ENCODE measurements at regions not wholly inside any gene's neighbourhood (a gene's known extent, or its start where the extent isn't known, plus 50 kb on each side); places are given as distances from the start of the nearest gene placed in this dataset.
"Not testable (repeated sequence)": the region's sequence is repeated elsewhere in the genome, so short reads cannot be mapped to it uniquely, and the experiment has no call there.

DNA sequence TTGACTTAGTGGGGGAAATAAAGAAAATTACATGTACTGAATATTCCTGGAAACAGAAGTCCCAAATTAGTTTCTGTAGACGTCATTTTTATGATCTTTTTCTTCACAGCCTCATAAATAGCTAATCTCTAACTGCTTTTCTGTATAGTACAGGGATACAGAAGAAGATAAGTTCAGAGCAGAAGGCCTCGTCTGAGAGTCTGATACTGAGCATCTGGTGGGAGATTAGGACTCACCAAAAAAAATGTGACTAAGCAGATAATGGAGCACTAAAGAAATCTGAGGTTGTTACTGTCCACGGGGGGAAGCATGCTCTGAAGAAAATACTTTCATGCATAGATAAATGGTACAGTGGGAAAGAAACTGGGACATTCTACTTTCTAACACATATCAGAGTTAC lies 115.3 kb upstream of the TRPC5 start:
- H3K9me3 ChIP-seq (ENCODE audit: control insufficient read depth, insufficient read depth, low read length), result no peaks in the 10 kb centered on the region
- CTCF ChIA-PET, result no interaction called here
- POLR2A ChIA-PET, result no interaction called here
- TF ChIP-seq, protein P1, sequence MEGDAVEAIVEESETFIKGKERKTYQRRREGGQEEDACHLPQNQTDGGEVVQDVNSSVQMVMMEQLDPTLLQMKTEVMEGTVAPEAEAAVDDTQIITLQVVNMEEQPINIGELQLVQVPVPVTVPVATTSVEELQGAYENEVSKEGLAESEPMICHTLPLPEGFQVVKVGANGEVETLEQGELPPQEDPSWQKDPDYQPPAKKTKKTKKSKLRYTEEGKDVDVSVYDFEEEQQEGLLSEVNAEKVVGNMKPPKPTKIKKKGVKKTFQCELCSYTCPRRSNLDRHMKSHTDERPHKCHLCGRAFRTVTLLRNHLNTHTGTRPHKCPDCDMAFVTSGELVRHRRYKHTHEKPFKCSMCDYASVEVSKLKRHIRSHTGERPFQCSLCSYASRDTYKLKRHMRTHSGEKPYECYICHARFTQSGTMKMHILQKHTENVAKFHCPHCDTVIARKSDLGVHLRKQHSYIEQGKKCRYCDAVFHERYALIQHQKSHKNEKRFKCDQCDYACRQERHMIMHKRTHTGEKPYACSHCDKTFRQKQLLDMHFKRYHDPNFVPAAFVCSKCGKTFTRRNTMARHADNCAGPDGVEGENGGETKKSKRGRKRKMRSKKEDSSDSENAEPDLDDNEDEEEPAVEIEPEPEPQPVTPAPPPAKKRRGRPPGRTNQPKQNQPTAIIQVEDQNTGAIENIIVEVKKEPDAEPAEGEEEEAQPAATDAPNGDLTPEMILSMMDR (IDR thresholded peaks at IDR 0.05; ENCODE audit: low read depth, low read length), result no peak
- no peak for DNase-seq (ENCODE audit: low read depth, low spot score)
- H3K27me3 ChIP-seq (ENCODE audit: control insufficient read depth, insufficient read depth, low read length), result no peaks in the 10 kb centered on the region
- no peak overlapping the region for H3K27ac ChIP-seq (ENCODE audit: low read depth, low read length)
- no peak overlapping the region for H3K4me3 ChIP-seq (ENCODE audit: low read depth, low read length)

- CTCF ChIA-PET, result no interaction called here
Observed at GRCh38 chrX:112190646-112191045, 108.1 kb upstream of the TRPC5 start.

GRCh38 chrX:112181361-112181760 lies 98.8 kb upstream of the TRPC5 start:
- DNase-seq (ENCODE audit: low read depth, low spot score); POLR2A ChIA-PET; H3K4me3 ChIP-seq (ENCODE audit: low read depth, low read length); H3K9me3 ChIP-seq (ENCODE audit: control insufficient read depth, insufficient read depth, low read length); H3K27me3 ChIP-seq (ENCODE audit: control insufficient read depth, insufficient read depth, low read length); H3K27ac ChIP-seq (ENCODE audit: low read depth, low read length); CTCF ChIA-PET: not testable (repeated sequence)

More at GRCh38 chrX:112190646-112191045, 108.1 kb upstream of the TRPC5 start:
- POLR2A ChIA-PET, result no interaction called here
- Histone ChIP-seq H3K9me3 (ENCODE audit: control insufficient read depth, insufficient read depth, low read length) (no peaks in the 10 kb centered on the region), H3K27me3 (ENCODE audit: control insufficient read depth, insufficient read depth, low read length) (no peaks in the 10 kb centered on the region), H3K4me3 (ENCODE audit: low read depth, low read length) (no peak overlapping the region), H3K27ac (ENCODE audit: low read depth, low read length) (no peak overlapping the region)
- no peak for DNase-seq (ENCODE audit: low read depth, low spot score)
- TF ChIP-seq, protein P1 (IDR thresholded peaks at IDR 0.05; ENCODE audit: low read depth, low read length), result no peak

DNA sequence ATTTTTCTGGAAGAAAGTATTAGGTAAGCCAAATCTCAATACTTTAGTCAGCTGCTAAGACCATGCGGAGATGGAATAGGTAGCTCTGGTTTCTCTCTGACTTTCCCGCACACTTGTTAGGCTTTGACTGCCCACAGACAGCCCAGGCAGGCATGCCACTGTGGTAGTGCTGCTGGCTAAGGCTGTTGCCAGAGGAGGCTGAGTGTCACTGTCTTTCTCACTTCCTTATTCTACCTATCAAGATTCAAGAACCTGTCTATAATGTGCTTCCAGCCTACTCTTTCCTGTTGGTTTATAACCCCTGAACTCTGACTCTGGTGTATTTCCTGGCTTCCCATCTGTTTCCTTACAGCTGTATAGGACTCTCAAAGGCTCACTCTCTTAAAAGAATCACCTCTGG lies 81.8 kb upstream of the TRPC5 start:
- TF ChIP-seq, protein P1 (IDR thresholded peaks at IDR 0.05; ENCODE audit: low read depth, low read length), result no peak
- H3K27me3 ChIP-seq (ENCODE audit: control insufficient read depth, insufficient read depth, low read length), result no peaks in the 10 kb centered on the region
- DNase-seq (ENCODE audit: low read depth, low spot score), result no peak
- H3K4me3 ChIP-seq (ENCODE audit: low read depth, low read length), result no peak overlapping the region
- ChIA-PET CTCF (no interaction called here), POLR2A (no interaction called here)
- no peak overlapping the region for H3K27ac ChIP-seq (ENCODE audit: low read depth, low read length)
- no peaks in the 10 kb centered on the region for H3K9me3 ChIP-seq (ENCODE audit: control insufficient read depth, insufficient read depth, low read length)

GRCh38 chrX:112163906-112164305 lies 81.3 kb upstream of the TRPC5 start:
- no peaks in the 10 kb centered on the region for H3K9me3 ChIP-seq (ENCODE audit: control insufficient read depth, insufficient read depth, low read length)
- H3K27ac ChIP-seq (ENCODE audit: low read depth, low read length), result no peak overlapping the region
- H3K4me3 ChIP-seq (ENCODE audit: low read depth, low read length), result no peak overlapping the region
- TF ChIP-seq, protein P1 (IDR thresholded peaks at IDR 0.05; ENCODE audit: low read depth, low read length), result no peak
- CTCF ChIA-PET, result no interaction called here
- no peaks in the 10 kb centered on the region for H3K27me3 ChIP-seq (ENCODE audit: control insufficient read depth, insufficient read depth, low read length)
- no peak for DNase-seq (ENCODE audit: low read depth, low spot score)
- POLR2A ChIA-PET, result no interaction called here

DNA sequence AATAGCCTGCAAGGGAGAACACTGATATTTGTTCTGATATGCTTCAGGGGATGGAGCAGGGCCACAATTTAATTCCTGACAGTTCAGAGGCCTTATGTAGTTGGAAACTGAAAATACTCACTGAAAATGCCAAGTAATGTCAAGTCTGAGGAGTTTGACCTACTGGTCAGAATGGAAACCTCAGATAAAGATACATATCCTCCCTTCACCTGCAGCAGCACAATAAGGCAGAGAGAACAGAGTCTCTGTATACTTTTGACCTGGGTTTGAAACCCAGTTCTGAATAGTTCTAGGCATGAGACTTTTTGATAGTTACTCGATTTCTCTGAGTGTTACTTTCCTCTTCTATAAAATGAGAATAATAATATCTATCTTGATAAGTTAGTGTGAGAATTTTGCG lies 65.8 kb upstream of the TRPC5 start:
- Histone ChIP-seq H3K4me3 (ENCODE audit: low read depth, low read length) (no peak overlapping the region), H3K27me3 (ENCODE audit: control insufficient read depth, insufficient read depth, low read length) (no peaks in the 10 kb centered on the region), H3K27ac (ENCODE audit: low read depth, low read length) (no peak overlapping the region), H3K9me3 (ENCODE audit: control insufficient read depth, insufficient read depth, low read length) (no peaks in the 10 kb centered on the region)
- TF ChIP-seq, protein P1 (IDR thresholded peaks at IDR 0.05; ENCODE audit: low read depth, low read length), result no peak
- no peak for DNase-seq (ENCODE audit: low read depth, low spot score)
- CTCF ChIA-PET, result interaction anchor here (0.6 kb wide), 1 partner anchor 23 kb away, joined by 7 read pairs; no protein-coding TSS in a partner anchor
- POLR2A ChIA-PET, result no interaction called here
